ENCODE measurements at regions not wholly inside any gene's neighbourhood (a gene's known extent, or its start where the extent isn't known, plus 50 kb on each side); places are given as distances from the start of the nearest gene placed in this dataset.
A peak's percentile ranks its signal among the peaks of the same experiment; 100 is the strongest.

DNA sequence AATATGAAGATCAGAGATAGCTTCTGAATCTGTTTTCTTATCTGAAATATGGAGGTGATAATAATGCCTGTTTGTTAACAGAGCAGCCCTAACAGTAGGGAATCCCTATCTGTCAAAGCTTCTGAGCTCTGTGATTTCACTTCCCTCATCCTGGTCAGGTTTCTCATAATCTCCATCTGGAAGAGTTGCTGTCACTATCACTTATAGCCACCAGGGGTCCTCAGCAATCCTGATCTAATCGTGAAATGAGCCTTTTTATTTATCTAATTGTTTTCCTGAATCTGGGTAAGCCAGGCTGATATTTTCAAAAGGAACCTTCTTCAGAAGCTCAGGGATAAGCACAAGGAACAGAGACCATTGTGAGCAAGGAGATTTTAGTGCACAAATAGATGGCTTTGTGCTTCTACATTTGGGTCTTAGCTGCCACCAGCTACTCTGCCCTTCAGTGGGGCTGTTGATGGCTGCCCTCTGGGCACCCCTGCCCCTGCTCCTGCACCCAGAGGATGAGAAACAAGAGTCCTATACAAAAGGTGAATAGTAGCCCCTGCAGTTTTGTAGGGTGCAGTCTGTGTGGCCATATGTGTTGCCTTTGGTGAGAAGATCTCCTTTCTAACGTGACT, 196.4 kb upstream of the RADX start:
- no peaks in the 10 kb centered on the region for H3K36me3 ChIP-seq (ENCODE audit: control insufficient read depth, insufficient read depth, low read length)
- no TSS peak for BruUV-seq (replicated peaks)
- POLR2A ChIA-PET = no interaction called here

DNA sequence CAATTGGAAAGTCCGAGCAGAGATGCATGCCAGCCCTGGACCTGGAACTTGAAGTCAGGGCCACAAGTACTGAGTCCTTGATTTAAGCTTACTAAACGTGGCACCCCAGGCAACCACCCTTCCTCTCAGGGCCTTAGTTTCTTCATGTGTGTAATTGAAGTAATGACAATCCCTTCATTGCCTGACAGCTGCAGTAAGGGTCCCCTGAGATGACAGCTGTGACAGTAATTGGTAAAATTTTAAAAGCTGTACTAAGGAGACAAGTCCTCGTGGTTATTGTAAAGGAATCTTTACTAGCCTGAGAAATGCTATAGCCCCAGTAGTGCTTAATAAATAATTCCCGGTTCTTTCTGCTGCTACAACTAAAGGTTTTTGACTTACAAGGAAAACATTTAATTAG, 175.1 kb upstream of the RADX start:
- Mint-ChIP-seq H3K9me3 (ENCODE audit: unreplicated experiment) (no peaks in the 10 kb centered on the region), H3K27ac (ENCODE audit: unreplicated experiment) (no peak overlapping the region), H3K36me3 (ENCODE audit: insufficient read depth, unreplicated experiment) (no peaks in the 10 kb centered on the region), H3K4me1 (ENCODE audit: low read depth, unreplicated experiment) (no peaks in the 10 kb centered on the region), H3K27me3 (ENCODE audit: insufficient read depth, unreplicated experiment) (peaks cover 8% of the 10 kb centered on the region), H3K4me3 (ENCODE audit: unreplicated experiment) (no peak overlapping the region)
- no peak overlapping the region for H3K4me3 ChIP-seq (ENCODE audit: low read depth, low read length)
- ChIA-PET CTCF (no interaction called here), POLR2A (no interaction called here)
- no peak for DNase-seq
- no peaks in the 10 kb centered on the region for H3K36me3 ChIP-seq (ENCODE audit: control insufficient read depth, insufficient read depth, low read length)
- no peaks in the 10 kb centered on the region for H3K4me1 ChIP-seq
- intact Hi-C loops (cut with micrococcal nuclease; ENCODE audit: unreplicated experiment) = no loop called here
- TF ChIP-seq, protein P1, sequence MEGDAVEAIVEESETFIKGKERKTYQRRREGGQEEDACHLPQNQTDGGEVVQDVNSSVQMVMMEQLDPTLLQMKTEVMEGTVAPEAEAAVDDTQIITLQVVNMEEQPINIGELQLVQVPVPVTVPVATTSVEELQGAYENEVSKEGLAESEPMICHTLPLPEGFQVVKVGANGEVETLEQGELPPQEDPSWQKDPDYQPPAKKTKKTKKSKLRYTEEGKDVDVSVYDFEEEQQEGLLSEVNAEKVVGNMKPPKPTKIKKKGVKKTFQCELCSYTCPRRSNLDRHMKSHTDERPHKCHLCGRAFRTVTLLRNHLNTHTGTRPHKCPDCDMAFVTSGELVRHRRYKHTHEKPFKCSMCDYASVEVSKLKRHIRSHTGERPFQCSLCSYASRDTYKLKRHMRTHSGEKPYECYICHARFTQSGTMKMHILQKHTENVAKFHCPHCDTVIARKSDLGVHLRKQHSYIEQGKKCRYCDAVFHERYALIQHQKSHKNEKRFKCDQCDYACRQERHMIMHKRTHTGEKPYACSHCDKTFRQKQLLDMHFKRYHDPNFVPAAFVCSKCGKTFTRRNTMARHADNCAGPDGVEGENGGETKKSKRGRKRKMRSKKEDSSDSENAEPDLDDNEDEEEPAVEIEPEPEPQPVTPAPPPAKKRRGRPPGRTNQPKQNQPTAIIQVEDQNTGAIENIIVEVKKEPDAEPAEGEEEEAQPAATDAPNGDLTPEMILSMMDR (IDR thresholded peaks at IDR 0.05; ENCODE audit: insufficient read depth in 1 of 2, low read depth in 1 of 2, low read length in 1 of 2, severe bottlenecking in 1 of 2, unreplicated experiment in 1 of 2) = no peak
- no peaks in the 10 kb centered on the region for H3K9me3 ChIP-seq
- no peaks in the 10 kb centered on the region for H3K27me3 ChIP-seq (replicated peaks; ENCODE audit: control insufficient read depth, insufficient read depth, low read length)
- BruUV-seq (replicated peaks) = no TSS peak

More for the DNA sequence above, 196.4 kb upstream of the RADX start:
- Histone ChIP-seq H3K4me1 (no peaks in the 10 kb centered on the region), H3K4me3 (ENCODE audit: low read depth, low read length) (no peak overlapping the region), H3K9me3 (no peaks in the 10 kb centered on the region), H3K27me3 (replicated peaks; ENCODE audit: control insufficient read depth, insufficient read depth, low read length) (no peaks in the 10 kb centered on the region)
- intact Hi-C loops (cut with micrococcal nuclease; ENCODE audit: unreplicated experiment) = loop anchor here (5.0 kb wide), 1 partner anchor 377 kb away; no protein-coding TSS in a partner anchor
- no peaks in the 10 kb centered on the region for H3K9me3 Mint-ChIP-seq (ENCODE audit: unreplicated experiment)
- no peak overlapping the region for H3K4me3 Mint-ChIP-seq (ENCODE audit: unreplicated experiment)
- CTCF ChIA-PET = no interaction called here
- H3K36me3 Mint-ChIP-seq (ENCODE audit: insufficient read depth, unreplicated experiment) = no peaks in the 10 kb centered on the region
- peaks cover 10% of the 10 kb centered on the region for H3K27me3 Mint-ChIP-seq (ENCODE audit: insufficient read depth, unreplicated experiment)
- DNase-seq = peak in 1 of 2 experiments; percentile 9
- H3K4me1 Mint-ChIP-seq (ENCODE audit: low read depth, unreplicated experiment) = no peaks in the 10 kb centered on the region
- H3K27ac Mint-ChIP-seq (ENCODE audit: unreplicated experiment) = no peak overlapping the region
- TF ChIP-seq, protein P1 (IDR thresholded peaks at IDR 0.05; ENCODE audit: insufficient read depth in 1 of 2, low read depth in 1 of 2, low read length in 1 of 2, severe bottlenecking in 1 of 2, unreplicated experiment in 1 of 2) = peak; percentile 19 to 53

DNA sequence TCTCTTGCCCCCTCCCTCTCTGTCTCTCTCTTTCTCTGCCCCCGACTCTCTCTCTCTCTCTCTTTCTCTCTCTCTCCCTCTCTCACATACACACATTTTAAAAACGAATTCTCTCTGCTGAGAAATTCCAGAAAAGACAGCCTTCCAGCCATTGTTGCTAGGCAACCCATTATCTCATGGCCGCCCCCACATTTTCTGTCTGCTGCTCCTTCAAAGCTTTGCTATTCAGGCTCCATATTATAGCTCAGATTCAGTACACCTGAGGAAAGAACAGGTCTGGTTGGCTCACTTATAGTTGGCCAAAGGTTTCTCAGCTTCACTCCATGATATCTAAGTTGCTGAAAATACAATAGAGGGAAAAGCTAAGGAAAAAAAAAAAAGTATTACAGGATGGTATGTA, 174.4 kb upstream of the RADX start:
- BruUV-seq (replicated peaks) = no TSS peak
- no peak for DNase-seq
- H3K9me3 Mint-ChIP-seq (ENCODE audit: unreplicated experiment) = no peaks in the 10 kb centered on the region
- H3K27ac Mint-ChIP-seq (ENCODE audit: unreplicated experiment) = no peak overlapping the region
- peaks cover 8% of the 10 kb centered on the region for H3K27me3 Mint-ChIP-seq (ENCODE audit: insufficient read depth, unreplicated experiment)
- H3K9me3 ChIP-seq = no peaks in the 10 kb centered on the region
- CTCF ChIA-PET = no interaction called here
- H3K4me1 Mint-ChIP-seq (ENCODE audit: low read depth, unreplicated experiment) = no peaks in the 10 kb centered on the region
- TF ChIP-seq, protein P1 (IDR thresholded peaks at IDR 0.05; ENCODE audit: insufficient read depth in 1 of 2, low read depth in 1 of 2, low read length in 1 of 2, severe bottlenecking in 1 of 2, unreplicated experiment in 1 of 2) = no peak
- intact Hi-C loops (cut with micrococcal nuclease; ENCODE audit: unreplicated experiment) = no loop called here
- POLR2A ChIA-PET = no interaction called here
- H3K36me3 Mint-ChIP-seq (ENCODE audit: insufficient read depth, unreplicated experiment) = no peaks in the 10 kb centered on the region
- no peaks in the 10 kb centered on the region for H3K4me1 ChIP-seq
- no peak overlapping the region for H3K4me3 ChIP-seq (ENCODE audit: low read depth, low read length)
- no peaks in the 10 kb centered on the region for H3K36me3 ChIP-seq (ENCODE audit: control insufficient read depth, insufficient read depth, low read length)
- no peaks in the 10 kb centered on the region for H3K27me3 ChIP-seq (replicated peaks; ENCODE audit: control insufficient read depth, insufficient read depth, low read length)
- no peak overlapping the region for H3K4me3 Mint-ChIP-seq (ENCODE audit: unreplicated experiment)
